ENCODE measurements at regions not wholly inside any gene's neighbourhood (a gene's known extent, or its start where the extent isn't known, plus 50 kb on each side); places are given as distances from the start of the nearest gene placed in this dataset.

DNA sequence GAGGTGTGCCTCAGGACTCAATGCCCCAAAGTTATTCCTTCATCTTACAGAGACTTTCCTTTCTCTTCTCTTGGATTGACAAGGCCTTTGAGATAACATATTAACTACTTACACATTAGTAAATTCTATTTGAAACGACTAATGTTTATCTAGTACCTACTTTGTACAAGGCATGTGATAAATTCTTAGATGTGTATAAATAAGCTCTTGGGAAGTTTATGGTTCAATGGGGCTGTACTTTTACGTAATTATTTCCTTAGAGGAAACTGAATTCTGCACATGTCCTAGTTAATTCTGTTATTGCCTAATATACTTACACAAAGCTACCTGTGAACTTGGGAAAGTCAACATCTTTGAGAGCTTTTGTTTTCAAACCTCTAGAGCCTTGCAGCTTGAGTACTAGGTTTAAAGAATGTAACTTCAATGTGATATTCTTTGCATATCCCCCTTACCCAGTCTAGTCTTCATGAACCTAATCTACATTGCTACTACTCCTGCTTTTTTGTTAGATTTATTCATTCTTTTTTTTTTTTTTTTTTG lies 58.5 kb upstream of the RAP2B start:
- TF ChIP-seq TAF1 (IDR thresholded peaks at IDR 0.05; ENCODE audit: low read depth, low read length), result no peak
- TF ChIP-seq POLR2A (IDR thresholded peaks at IDR 0.05; ENCODE audit: low read depth, low read length), result no peak

Data from GM12891 (cell line).